GM12872 (cell line): ENCODE measurements at regions not wholly inside any gene's neighbourhood (a gene's known extent, or its start where the extent isn't known, plus 50 kb on each side); places are given as distances from the start of the nearest gene placed in this dataset.

Source experiments
- CTCF ChIP-seq: IDR thresholded peaks from 3 replicates; pipeline ENCODE4 v1.5.1; 2011; ENCODE audit warnings: low read depth, mild to moderate bottlenecking, low read length, moderate library complexity; ENCODE audit not compliant: insufficient read depth

DNA sequence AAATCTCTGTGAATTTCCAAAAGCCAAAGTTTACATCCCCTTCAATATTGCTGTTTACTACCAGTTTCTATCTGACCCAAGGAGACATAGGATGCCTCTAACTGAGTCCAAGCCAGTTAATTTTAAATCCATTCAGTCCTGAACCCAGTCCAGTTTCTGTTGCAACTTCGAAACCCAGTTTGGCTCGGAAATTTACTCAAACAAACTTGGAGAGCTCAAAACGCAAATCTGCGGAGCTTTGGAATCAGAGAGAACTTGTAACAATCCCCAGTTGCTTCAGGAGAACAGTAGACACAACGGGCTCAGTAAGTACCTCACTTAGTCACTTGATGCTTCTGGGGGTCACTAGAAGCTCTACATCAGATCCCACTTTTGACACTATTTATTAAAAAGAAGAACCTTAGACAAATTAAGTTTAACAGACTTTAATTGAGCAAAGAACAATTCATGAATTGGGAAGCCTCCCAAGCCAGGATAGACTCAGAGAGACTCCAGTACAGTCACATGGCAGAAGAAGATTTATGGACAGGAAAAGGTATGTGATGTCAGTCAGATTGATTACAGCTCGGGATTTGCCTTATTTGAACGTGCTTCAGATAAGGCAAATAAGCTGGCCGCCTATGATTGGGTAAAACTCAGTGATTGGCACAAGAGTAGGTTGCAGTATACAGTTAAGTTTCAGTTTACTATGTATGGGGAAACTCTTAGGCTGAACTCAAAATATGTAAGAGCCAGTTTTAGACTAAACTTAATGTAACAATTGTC, 118.0 kb downstream of the RFPL4B start:
- no peak for TF ChIP-seq CTCF

GRCh38 chr6:112466373-112467151, 119.4 kb downstream of the RFPL4B start:
- no peak for TF ChIP-seq CTCF

GRCh38 chr6:112468359-112468758, 121.2 kb downstream of the RFPL4B start:
- TF ChIP-seq CTCF, result no peak

DNA sequence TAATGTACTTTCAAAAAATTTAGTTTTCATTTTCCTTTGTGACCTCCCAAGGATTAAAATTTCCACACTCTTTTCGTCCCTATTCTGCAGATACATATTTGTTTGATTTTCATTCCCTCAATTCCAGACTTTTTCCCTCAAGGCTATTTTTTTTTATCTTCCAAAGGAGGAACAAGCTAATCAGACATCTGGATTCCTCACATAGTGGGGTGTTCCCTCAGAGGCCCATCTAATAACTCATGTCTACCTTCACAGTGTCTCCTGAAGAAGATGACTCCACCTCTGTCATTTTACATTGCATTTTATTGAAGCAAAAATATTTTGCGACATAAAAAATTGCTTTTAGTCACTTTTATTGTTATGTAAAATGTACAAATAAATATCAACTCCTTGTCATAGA, 122.2 kb downstream of the RFPL4B start:
- TF ChIP-seq CTCF, result no peak

DNA sequence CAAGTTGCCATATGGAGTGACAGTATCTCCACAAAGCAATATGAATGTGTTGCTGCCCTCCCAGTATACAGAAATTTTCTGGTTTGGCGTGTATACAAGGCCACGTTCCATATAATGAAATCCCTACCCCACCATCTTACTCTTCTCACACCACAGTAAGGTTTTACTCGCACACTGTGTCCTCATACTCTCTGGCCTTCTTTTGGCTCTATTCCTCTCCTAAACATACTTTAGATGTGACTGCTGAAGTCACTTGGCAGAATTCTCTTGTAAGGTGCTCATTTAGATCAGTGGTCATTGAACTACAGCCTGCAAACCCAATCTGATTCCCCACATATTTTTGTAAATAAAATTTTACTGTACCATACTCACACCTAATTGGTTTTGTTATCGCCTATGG, 123.2 kb downstream of the RFPL4B start:
- no peak for TF ChIP-seq CTCF

- TF ChIP-seq CTCF, result no peak
These were observed 123.8 kb downstream of the RFPL4B start for GRCh38 chr6:112470950-112471349.

- TF ChIP-seq CTCF, result no peak
These were observed 128.0 kb downstream of the RFPL4B start for GRCh38 chr6:112475083-112475482.
